Activated naive CD8-positive, alpha-beta T cell treated with anti-CD3 and anti-CD28 coated beads for 36 hours (primary cell): ENCODE measurements at regions not wholly inside any gene's neighbourhood (a gene's known extent, or its start where the extent isn't known, plus 50 kb on each side); places are given as distances from the start of the nearest gene placed in this dataset.

Experiments used
- DNase-seq: peaks from one replicate; pipeline ENCODE4 v3.0.0; 2021
- H3K27ac Mint-ChIP-seq: one replicate; pipeline ENCODE4 v1.8.0; 2022; ENCODE audit warnings: mild to moderate bottlenecking, moderate library complexity, mixed read lengths
- H3K27me3 Mint-ChIP-seq: one replicate; pipeline ENCODE4 v1.8.0; 2022; ENCODE audit warnings: mild to moderate bottlenecking, mixed read lengths
- H3K36me3 Mint-ChIP-seq: one replicate; pipeline ENCODE4 v1.8.0; 2021; ENCODE audit warnings: mild to moderate bottlenecking, mixed read lengths
- H3K4me1 Mint-ChIP-seq: one replicate; pipeline ENCODE4 v1.8.0; 2021; ENCODE audit warnings: mixed read lengths
- H3K4me3 Mint-ChIP-seq: one replicate; pipeline ENCODE4 v1.8.0; 2022; ENCODE audit warnings: mild to moderate bottlenecking, moderate library complexity, mixed read lengths
- H3K9me3 Mint-ChIP-seq: one replicate; pipeline ENCODE4 v1.8.0; 2022; ENCODE audit warnings: mixed read lengths

DNA sequence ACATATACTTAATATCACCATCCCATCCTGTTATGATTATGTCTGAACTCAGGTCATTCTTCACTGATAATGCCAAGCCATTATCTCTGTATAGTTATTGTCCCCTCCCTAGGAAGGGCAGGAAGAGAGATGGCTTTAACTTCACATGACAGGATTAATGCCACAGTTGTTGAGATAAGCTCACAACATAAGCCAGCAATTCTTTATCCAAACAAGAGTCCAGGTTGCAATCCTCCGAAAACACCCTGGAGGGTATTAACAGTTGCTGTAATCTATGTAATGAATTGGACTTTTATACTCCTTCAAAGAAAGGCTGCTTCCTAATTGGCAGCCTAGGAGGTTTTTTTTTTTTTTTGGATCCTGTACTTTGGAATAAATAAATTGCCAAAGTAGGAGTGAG is 779.4 kb downstream of the SEMA5A start:
- Mint-ChIP-seq H3K4me1 (no peaks in the 10 kb centered on the region), H3K4me3 (no peak overlapping the region)

DNA sequence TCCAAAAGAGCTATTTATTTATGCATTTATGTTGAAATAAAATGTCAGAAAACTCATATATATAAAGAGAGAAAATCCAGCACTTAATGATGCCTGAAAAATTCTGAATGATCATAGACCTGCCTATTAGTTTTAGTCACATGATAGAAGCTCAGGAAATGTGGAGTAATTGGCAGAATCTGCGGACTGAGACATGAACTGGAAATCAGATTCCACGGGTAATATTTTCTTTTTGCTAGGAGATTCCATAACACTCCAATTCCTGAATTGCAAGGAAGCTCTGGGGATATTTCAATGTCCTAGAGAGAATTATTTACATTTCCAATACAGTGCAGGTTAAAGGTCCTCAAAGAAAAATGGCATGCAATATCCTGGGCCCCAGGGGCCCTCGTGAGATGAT is 778.8 kb downstream of the SEMA5A start:
- Mint-ChIP-seq H3K4me3 (no peak overlapping the region), H3K27ac (no peak overlapping the region), H3K9me3 (no peaks in the 10 kb centered on the region), H3K27me3 (no peaks in the 10 kb centered on the region), H3K4me1 (no peaks in the 10 kb centered on the region), H3K36me3 (no peaks in the 10 kb centered on the region)
- no peak for DNase-seq

More for the DNA sequence above, 779.4 kb downstream of the SEMA5A start:
- no peaks in the 10 kb centered on the region for H3K9me3 Mint-ChIP-seq
- no peaks in the 10 kb centered on the region for H3K36me3 Mint-ChIP-seq
- DNase-seq, result no peak
- H3K27ac Mint-ChIP-seq, result no peak overlapping the region
- H3K27me3 Mint-ChIP-seq, result no peaks in the 10 kb centered on the region

DNA sequence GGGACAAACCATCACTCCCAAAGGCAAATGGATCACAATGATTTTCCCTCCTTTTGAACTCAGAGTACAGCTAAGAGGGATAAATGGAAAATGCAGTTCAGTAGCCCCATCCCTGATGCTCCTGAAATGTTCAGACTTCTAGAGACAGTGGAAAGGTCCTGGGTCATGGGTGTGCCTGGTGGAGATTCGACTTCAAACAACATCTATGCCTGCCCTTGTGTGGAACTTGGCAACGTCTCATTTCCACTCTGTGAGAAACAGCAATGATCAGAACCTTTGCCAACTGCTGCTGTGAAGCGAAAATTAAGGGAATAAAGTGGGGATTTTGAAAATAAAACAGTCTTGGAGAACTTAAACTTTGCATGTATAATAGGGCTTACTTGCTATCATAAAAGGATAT is 778.1 kb downstream of the SEMA5A start:
- no peak overlapping the region for H3K27ac Mint-ChIP-seq
- H3K4me1 Mint-ChIP-seq, result no peaks in the 10 kb centered on the region
- H3K36me3 Mint-ChIP-seq, result no peaks in the 10 kb centered on the region
- DNase-seq, result no peak
- no peak overlapping the region for H3K4me3 Mint-ChIP-seq
- H3K9me3 Mint-ChIP-seq, result no peaks in the 10 kb centered on the region
- no peaks in the 10 kb centered on the region for H3K27me3 Mint-ChIP-seq

DNA sequence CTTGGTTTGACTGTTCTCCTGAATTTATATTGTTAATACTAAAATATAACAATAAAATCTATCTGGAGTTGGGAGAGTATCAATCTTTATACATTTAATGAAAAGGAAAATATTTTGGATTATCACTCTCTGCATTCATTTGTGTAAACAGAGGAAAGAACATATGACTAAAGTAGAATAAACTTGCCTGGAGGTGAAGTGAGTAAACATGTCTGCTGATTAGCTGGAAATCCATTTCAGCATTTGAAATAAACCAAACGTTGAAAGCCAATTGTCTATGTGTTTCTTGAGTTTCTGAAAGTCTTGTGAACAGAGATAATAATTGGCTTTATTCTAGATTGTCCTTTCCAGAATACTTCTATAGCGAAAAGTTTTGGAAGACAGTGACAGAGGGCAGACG is 776.2 kb downstream of the SEMA5A start:
- no peak overlapping the region for H3K4me3 Mint-ChIP-seq
- no peaks in the 10 kb centered on the region for H3K4me1 Mint-ChIP-seq
- H3K27me3 Mint-ChIP-seq, result no peaks in the 10 kb centered on the region
- no peaks in the 10 kb centered on the region for H3K9me3 Mint-ChIP-seq
- DNase-seq, result no peak
- H3K27ac Mint-ChIP-seq, result no peak overlapping the region
- no peaks in the 10 kb centered on the region for H3K36me3 Mint-ChIP-seq

DNA sequence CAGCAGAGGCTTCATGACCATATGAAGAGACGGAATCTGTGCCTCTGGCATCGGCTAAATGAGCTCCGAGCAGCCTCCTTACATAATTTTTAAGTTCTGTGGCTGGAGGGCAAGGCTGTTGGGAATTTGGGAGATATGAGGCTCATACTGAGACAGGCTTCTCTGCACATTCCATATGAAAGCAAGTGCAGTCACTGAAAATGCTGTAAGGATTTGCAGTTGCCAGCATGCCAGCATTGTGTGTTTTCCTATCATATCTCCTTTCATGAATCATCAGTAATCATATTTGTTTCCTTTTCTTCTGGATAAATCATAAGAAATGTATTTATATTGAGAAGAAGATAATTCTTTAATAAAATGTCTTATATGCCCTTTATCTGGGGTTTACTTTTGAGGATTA is 775.4 kb downstream of the SEMA5A start:
- H3K4me3 Mint-ChIP-seq, result no peak overlapping the region
- H3K27me3 Mint-ChIP-seq, result no peaks in the 10 kb centered on the region
- H3K4me1 Mint-ChIP-seq, result no peaks in the 10 kb centered on the region
- H3K36me3 Mint-ChIP-seq, result no peaks in the 10 kb centered on the region
- H3K9me3 Mint-ChIP-seq, result no peaks in the 10 kb centered on the region
- DNase-seq, result no peak
- no peak overlapping the region for H3K27ac Mint-ChIP-seq

DNA sequence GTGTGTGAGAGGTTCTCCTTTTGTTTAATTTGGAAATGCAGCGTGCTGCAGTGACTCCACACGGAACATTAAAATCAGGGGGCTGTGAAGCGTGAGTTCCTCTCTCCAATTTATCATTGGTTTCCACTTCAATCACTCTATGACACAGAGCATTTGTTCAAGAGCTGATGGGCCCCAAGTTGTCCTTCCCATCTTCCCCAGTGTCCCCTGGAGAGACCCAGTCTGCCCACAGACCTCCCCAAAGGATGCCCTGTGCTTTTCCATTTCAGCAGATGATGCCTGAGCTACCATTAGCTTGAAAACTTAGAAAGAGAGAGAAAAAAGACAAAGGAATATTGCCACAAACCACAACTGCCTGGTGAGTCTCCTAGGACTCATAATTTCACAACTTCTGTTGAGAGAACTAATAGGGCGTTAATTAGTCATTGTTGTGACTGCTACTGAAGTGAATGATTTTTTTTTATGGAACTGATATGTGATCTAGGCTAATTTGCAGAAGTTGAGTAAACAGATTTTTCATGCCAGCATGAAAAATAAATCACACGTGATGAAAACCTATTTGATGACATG is 772.7 kb downstream of the SEMA5A start:
- Mint-ChIP-seq H3K27ac (no peak overlapping the region), H3K4me1 (no peaks in the 10 kb centered on the region), H3K4me3 (no peak overlapping the region), H3K36me3 (no peaks in the 10 kb centered on the region), H3K27me3 (no peaks in the 10 kb centered on the region), H3K9me3 (no peaks in the 10 kb centered on the region)
- no peak for DNase-seq

DNA sequence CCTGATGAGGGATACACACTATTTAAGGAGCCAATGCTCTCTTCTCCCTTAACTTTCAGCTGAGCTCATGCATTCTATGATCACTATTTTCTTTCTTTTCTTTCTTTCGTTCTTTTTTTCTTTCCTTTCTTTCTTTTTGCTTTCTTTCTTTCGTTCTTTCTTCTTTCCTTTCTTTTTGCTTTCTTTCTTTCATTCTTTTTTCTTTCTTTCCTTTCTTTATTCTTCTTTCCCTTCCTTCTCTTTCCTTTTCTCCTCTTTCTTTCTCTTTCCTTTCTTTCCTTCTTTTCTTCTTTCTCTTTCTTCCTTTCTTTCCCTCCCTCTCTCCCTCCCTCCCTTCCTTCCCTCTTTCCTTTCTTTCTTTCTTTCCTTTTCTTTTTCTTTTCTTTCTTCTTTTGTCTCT is 761.2 kb downstream of the SEMA5A start:
- Mint-ChIP-seq H3K27ac (no peak overlapping the region), H3K9me3 (peaks cover 9% of the 10 kb centered on the region), H3K36me3 (no peaks in the 10 kb centered on the region), H3K4me1 (no peaks in the 10 kb centered on the region), H3K27me3 (peaks cover 4% of the 10 kb centered on the region), H3K4me3 (no peak overlapping the region)
- no peak for DNase-seq

DNA sequence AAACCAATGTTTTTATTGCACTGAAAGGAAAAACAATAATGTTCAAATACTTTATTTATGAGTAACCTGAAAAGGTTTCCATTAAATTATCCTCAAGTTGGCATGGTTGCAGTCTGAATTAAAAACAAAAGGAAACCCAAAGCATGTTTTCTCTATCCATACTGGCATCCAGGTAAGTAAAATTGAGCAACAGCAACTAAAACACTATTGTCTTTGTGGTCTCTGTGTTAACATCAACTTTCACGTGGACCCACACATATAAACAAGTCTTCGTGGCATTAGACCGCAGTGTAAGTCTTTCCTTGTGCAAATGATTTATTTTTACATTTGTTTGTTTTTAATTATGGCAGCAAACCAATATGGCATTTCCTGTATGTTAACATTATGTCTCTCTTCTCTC is 757.6 kb downstream of the SEMA5A start:
- H3K27me3 Mint-ChIP-seq, result peaks cover 4% of the 10 kb centered on the region
- no peak overlapping the region for H3K4me3 Mint-ChIP-seq
- no peak overlapping the region for H3K27ac Mint-ChIP-seq
- no peaks in the 10 kb centered on the region for H3K4me1 Mint-ChIP-seq
- peaks cover 12% of the 10 kb centered on the region for H3K9me3 Mint-ChIP-seq
- H3K36me3 Mint-ChIP-seq, result no peaks in the 10 kb centered on the region
- DNase-seq, result no peak

DNA sequence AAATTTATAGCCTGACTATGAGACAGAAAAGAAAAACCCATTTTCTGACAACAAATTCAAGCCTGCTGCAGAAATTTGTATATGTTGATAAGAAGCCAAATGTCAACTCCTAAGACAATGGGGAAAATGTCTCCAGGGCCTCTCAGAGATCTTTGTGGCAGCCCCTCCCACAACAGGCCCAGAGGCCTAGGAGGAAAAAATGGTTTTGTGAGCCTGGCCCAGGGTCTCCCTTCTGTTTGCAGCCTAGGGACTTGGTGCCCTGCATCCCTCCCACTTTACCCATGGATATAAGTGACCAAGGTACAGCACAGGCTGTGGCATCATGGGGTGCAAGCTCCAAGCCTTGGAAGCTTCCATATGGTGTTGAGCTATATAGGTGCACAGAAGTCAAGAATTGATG is 740.2 kb downstream of the SEMA5A start:
- no peaks in the 10 kb centered on the region for H3K4me1 Mint-ChIP-seq
- no peaks in the 10 kb centered on the region for H3K36me3 Mint-ChIP-seq
- no peaks in the 10 kb centered on the region for H3K27me3 Mint-ChIP-seq
- peaks cover 24% of the 10 kb centered on the region for H3K9me3 Mint-ChIP-seq
- no peak overlapping the region for H3K4me3 Mint-ChIP-seq
- no peak for DNase-seq
- no peak overlapping the region for H3K27ac Mint-ChIP-seq

DNA sequence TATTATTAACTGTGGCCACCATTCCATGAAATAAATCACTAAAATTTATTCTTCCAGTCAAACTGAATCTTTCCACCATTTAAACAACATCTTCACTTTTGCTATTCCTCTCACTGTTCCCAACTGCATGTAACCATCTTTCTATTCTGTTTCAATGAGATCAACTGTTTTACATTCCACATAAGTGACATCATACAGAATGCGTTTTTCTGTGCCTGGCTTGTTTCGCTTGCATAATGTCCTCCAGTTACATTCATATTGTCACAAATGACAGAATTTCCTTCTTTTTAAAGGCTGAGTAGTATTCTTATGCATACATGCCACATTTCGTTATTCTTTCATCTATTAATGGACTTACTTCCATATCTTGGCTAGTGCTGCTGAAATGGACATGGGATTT is 738.2 kb downstream of the SEMA5A start:
- no peaks in the 10 kb centered on the region for H3K36me3 Mint-ChIP-seq
- H3K27me3 Mint-ChIP-seq, result no peaks in the 10 kb centered on the region
- no peak for DNase-seq
- peaks cover 24% of the 10 kb centered on the region for H3K9me3 Mint-ChIP-seq
- H3K4me1 Mint-ChIP-seq, result no peaks in the 10 kb centered on the region
- no peak overlapping the region for H3K27ac Mint-ChIP-seq
- no peak overlapping the region for H3K4me3 Mint-ChIP-seq

DNA sequence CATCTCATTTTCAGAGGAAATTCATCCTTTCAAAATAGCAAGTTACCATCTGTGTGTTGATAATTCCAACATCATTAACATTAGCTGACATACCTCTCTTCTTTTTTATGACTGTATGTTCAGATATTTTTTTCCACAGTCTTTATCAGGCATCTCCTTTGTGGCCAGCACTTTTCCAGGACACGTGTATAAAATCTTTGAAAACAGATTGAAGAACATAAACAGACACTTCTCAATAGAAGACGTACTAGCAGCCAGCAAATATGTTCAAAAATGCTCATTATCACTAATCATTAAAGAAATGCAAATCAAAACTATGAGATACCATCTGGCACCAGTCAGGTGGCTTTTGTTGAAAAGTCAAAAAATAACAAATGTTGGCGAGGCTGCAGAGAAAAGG is 734.3 kb downstream of the SEMA5A start:
- no peak for DNase-seq
- Mint-ChIP-seq H3K4me1 (no peaks in the 10 kb centered on the region), H3K4me3 (no peak overlapping the region), H3K27ac (no peak overlapping the region), H3K9me3 (peaks cover 19% of the 10 kb centered on the region), H3K27me3 (no peaks in the 10 kb centered on the region), H3K36me3 (no peaks in the 10 kb centered on the region)

DNA sequence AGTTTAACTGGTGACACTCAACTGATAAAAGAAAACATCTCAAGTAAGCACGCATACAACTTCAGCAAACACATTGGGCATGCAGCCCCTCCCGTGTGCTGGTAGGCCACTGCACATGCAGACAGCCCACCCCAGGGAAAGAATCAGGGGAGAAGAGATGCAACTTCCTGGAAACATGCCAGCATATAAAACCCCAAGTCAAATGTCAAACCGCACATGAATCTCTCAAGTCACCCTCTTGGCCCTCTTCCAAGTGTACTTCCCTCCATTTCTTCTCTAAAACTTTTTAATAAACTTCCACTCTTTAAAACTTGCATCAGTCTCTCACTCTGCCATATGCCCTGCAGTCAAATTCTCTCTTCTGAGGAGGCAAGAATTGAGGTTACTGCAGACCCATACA is 732.7 kb downstream of the SEMA5A start:
- Mint-ChIP-seq H3K36me3 (no peaks in the 10 kb centered on the region), H3K27me3 (no peaks in the 10 kb centered on the region), H3K4me1 (no peaks in the 10 kb centered on the region), H3K4me3 (no peak overlapping the region), H3K9me3 (peaks cover 21% of the 10 kb centered on the region), H3K27ac (no peak overlapping the region)
- DNase-seq, result no peak

DNA sequence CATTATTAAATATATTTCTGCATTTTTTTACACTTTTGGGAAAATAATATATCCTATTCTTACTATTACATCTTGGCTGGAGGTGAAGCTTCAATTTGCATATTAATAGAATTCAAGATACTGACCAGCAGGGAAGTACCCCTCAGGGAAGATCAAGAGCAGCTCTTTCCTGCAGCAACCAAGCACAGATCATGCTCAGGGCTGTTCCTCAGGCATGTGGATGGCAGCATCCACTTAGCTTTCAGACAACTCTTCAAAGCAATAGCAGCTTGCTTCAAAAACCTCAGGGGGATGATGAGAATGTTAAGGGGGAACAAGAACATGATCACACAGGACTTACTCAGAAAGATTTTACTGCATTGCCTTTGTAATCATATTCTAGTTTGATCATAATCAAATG is 731.8 kb downstream of the SEMA5A start:
- Mint-ChIP-seq H3K27me3 (no peaks in the 10 kb centered on the region), H3K27ac (no peak overlapping the region)

DNA sequence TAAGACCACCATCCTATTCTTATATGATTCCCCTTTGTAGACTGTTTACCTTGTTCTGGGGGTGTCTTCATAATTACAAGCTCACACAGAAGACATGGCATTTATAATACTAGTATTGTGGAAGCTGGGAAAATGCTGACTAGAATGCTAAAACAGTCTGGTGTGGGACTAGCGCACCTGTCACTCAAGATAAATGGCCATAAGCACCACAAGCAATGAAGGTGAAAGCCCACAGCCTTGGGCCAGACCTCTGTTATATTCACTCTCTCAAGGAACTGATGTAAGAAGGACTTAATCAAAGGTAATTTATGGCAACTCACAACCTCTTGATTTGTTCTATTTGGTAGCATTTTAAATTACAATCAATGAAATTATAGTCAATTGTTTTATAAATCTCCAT is 721.5 kb downstream of the SEMA5A start:
- Mint-ChIP-seq H3K36me3 (no peaks in the 10 kb centered on the region), H3K27me3 (no peaks in the 10 kb centered on the region), H3K4me1 (no peaks in the 10 kb centered on the region), H3K4me3 (no peak overlapping the region), H3K27ac (no peak overlapping the region), H3K9me3 (no peaks in the 10 kb centered on the region)
- no peak for DNase-seq

More for the DNA sequence above, 731.8 kb downstream of the SEMA5A start:
- Mint-ChIP-seq H3K4me3 (no peak overlapping the region), H3K36me3 (no peaks in the 10 kb centered on the region), H3K9me3 (peaks cover 21% of the 10 kb centered on the region), H3K4me1 (no peaks in the 10 kb centered on the region)
- DNase-seq, result no peak

DNA sequence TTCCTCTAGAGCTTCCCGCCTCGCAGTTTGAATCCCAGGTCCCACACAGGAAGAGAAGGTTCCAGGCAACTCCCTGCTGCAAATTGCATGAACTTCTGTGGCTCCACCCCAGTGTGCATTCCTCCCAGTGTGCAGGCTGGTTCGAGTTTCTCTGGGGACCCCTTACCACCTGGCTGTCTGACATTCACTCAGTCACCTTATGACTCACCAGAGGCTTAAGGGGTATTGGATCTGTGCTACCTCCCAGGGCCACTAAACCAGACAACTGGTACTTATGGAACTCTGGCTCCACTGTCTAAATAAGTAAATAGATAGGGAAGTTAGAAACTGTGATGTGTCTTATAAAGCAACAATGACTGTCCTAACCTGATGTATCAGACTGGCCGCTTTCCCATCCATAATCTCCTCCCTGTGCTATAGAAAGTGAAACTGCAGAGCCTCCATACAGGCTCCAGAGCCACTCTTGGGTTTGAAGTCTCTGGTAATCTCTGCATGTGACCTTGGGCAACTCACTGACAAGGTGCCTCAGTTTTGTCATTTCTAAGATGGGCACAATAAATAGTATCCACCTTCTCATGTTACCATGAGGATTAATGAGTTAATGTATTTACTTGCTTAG is 720.6 kb downstream of the SEMA5A start:
- H3K9me3 Mint-ChIP-seq, result no peaks in the 10 kb centered on the region
- H3K4me1 Mint-ChIP-seq, result no peaks in the 10 kb centered on the region
- no peak for DNase-seq
- H3K27me3 Mint-ChIP-seq, result no peaks in the 10 kb centered on the region
- H3K4me3 Mint-ChIP-seq, result no peak overlapping the region
- H3K36me3 Mint-ChIP-seq, result no peaks in the 10 kb centered on the region
- no peak overlapping the region for H3K27ac Mint-ChIP-seq

DNA sequence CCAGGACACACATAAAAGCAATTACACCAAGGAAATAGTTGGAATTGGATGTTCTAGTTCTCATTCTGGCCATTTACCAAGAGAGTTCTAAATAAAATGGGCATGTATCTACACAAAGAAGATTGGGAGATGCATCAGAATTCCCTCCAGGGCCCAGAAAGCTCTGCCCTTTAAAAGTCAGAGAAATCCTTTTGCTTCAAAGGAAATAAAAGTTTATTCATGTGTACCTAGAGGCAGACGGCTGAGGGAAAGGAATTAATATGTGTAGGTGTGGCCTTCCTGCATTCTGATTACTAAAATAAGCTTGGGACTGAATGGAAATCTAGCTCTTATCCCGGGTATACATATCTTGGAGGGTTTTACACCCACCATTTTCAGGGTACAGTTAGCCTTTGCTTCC is 719.4 kb downstream of the SEMA5A start:
- Mint-ChIP-seq H3K27me3 (no peaks in the 10 kb centered on the region), H3K9me3 (no peaks in the 10 kb centered on the region), H3K4me1 (no peaks in the 10 kb centered on the region), H3K4me3 (no peak overlapping the region), H3K27ac (no peak overlapping the region), H3K36me3 (no peaks in the 10 kb centered on the region)
- DNase-seq, result no peak
